Lung (tissue), 11 donors: ENCODE measurements at regions not wholly inside any gene's neighbourhood (a gene's known extent, or its start where the extent isn't known, plus 50 kb on each side); places are given as distances from the start of the nearest gene placed in this dataset.

Experiments used
- ATAC-seq: fragments of 200-7000 bp; cut with Tn5 transposase; one replicate; pipeline ENCODE4 v1.9.1; 2020; ENCODE audit warnings: moderate number of reproducible peaks; ENCODE audit not compliant: insufficient read depth, low FRiP score
- DNase-seq, 3 donors: peaks; one replicate each; pipeline ENCODE4 v3.0.0-alpha.2; 2013 to 2017
- H3K27ac ChIP-seq, 2 donors: one replicate each; pipeline ENCODE4 v1.5.1; 2013; ENCODE audit warnings: mild to moderate bottlenecking in 2 of 2, moderate library complexity in 2 of 2, control low read depth in 1 of 2, inconsistent platforms in 1 of 2, low read depth in 1 of 2, low read length in 1 of 2
- H3K27me3 ChIP-seq, 3 donors: one replicate each; pipeline ENCODE4 v1.5.1; 2013; ENCODE audit warnings: low read length in 2 of 3; ENCODE audit not compliant: control insufficient read depth in 3 of 3, insufficient read depth in 3 of 3
- H3K36me3 ChIP-seq, 4 donors: one replicate each; pipeline ENCODE4 v1.5.1; 2013; ENCODE audit warnings: low read length in 4 of 4, mild to moderate bottlenecking in 1 of 4, moderate library complexity in 1 of 4; ENCODE audit not compliant: control insufficient read depth in 4 of 4, insufficient read depth in 4 of 4
- H3K4me1 ChIP-seq, 5 donors: one replicate each; pipeline ENCODE4 v1.5.1; 2013; ENCODE audit warnings: low read length in 5 of 5, mild to moderate bottlenecking in 2 of 5, moderate library complexity in 1 of 5; ENCODE audit not compliant: control insufficient read depth in 5 of 5, insufficient read depth in 5 of 5
- H3K4me3 ChIP-seq: one replicate; pipeline ENCODE4 v1.5.1; 2013; ENCODE audit warnings: mild to moderate bottlenecking, control low read depth, moderate library complexity
- H3K9ac ChIP-seq, 2 donors: one replicate each; pipeline ENCODE4 v1.5.1; 2013; ENCODE audit warnings: low read length in 2 of 2, control low read depth in 1 of 2; ENCODE audit not compliant: insufficient read depth in 1 of 2
- H3K9me3 ChIP-seq, 4 donors: one replicate each; pipeline ENCODE4 v1.5.1; 2013; ENCODE audit warnings: low read length in 3 of 4, mild to moderate bottlenecking in 1 of 4, moderate library complexity in 1 of 4; ENCODE audit not compliant: control insufficient read depth in 4 of 4, insufficient read depth in 3 of 4
- WGBS, 2 donors: extraction: QIAGEN DNeasy Blood & Tissue Kit; methylation state at CpG; one replicate each; pipeline ENCODE4 v1.1.7; 2013; 5-methylcytosine and 5-hydroxymethylcytosine counted together
- TF ChIP-seq, protein P1 (sequence below): IDR thresholded peaks from 2 replicates; pipeline ENCODE4 v1.5.1; 2012; ENCODE audit warnings: mild to moderate bottlenecking; ENCODE audit errors: control extremely low read depth, extremely low read depth
- donor health status: control.
- donor health status: control.
- donor health status: Bipolar disorder and iron deficiency.
- donor health status: healthy.
- donor health status: DM: yes; HTN: yes; CAD: no.

DNA sequence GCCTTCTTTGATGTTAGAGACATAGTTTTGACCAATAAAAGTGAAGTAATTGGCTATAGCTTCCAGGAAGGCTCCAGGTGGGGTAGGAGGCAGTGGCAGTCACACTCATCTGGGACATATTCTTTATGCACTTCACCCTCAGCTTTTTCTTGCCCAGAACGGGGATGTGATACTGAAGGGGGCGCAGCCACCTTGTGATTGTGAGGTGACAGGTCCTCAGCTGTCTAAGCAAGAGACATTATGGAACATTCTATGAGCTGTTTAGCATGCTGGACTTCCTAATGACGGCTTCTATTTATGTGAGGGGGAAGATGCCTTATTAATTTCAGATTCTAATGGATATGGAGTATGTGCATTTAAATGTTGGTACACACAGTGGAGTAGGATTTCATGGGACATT is 151.3 kb upstream of the ZFP64 start:
- ATAC-seq: no peak
- Histone ChIP-seq H3K27ac (no peak overlapping the region), H3K9me3 (peaks cover 0 to 2% (median 1%) of the 10 kb centered on the region in 4 donors), H3K36me3 (no peaks in the 10 kb centered on the region), H3K9ac (no peak overlapping the region), H3K27me3 (no peaks in the 10 kb centered on the region), H3K4me3 (no peak overlapping the region), H3K4me1 (peaks cover 0 to 4% (median 0%) of the 10 kb centered on the region in 5 donors)
- WGBS, 2 donors: 80 to 92% methylated on average over 3 of the region's 3 CpGs
- DNase-seq: no peak
- TF ChIP-seq, protein P1, sequence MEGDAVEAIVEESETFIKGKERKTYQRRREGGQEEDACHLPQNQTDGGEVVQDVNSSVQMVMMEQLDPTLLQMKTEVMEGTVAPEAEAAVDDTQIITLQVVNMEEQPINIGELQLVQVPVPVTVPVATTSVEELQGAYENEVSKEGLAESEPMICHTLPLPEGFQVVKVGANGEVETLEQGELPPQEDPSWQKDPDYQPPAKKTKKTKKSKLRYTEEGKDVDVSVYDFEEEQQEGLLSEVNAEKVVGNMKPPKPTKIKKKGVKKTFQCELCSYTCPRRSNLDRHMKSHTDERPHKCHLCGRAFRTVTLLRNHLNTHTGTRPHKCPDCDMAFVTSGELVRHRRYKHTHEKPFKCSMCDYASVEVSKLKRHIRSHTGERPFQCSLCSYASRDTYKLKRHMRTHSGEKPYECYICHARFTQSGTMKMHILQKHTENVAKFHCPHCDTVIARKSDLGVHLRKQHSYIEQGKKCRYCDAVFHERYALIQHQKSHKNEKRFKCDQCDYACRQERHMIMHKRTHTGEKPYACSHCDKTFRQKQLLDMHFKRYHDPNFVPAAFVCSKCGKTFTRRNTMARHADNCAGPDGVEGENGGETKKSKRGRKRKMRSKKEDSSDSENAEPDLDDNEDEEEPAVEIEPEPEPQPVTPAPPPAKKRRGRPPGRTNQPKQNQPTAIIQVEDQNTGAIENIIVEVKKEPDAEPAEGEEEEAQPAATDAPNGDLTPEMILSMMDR: no peak

DNA sequence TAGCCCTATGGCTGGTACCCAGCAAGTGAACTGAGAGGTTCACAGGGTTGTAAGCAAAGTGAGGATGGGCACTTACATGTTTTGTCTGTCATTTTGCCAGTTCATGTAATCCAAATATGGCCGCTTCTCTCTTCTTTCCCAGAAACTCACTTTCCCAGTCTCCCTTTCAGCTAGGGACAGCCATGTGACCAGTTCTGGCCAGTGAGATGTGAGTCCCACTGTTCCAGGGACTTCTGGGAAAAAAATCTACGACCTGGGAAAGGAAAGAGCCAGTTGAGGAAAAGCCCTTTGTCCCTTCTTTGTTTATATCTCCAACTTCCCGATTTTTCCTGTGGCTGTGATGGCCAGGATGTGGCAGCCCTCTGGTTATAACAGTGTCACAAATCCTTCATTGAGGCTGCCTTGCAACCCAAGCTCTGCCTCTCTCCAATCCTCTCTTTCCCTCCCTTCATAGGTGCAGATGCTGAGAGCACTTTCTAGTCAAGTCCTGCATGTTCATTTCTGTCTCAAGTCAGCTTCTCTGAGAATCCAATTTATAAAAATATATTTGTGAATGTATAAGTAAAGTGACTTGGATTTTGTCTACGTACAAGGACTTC is 148.6 kb upstream of the ZFP64 start:
- Histone ChIP-seq H3K9me3 (peaks cover 0 to 5% (median 1%) of the 10 kb centered on the region in 4 donors), H3K4me3 (no peak overlapping the region), H3K27ac (no peak overlapping the region), H3K36me3 (no peaks in the 10 kb centered on the region), H3K27me3 (no peaks in the 10 kb centered on the region), H3K9ac (no peak overlapping the region), H3K4me1 (no peaks in the 10 kb centered on the region)
- WGBS, 2 donors: 60 to 71% methylated on average over 4 of the region's 4 CpGs
- no peak for DNase-seq
- TF ChIP-seq, protein P1: no peak
- ATAC-seq: no peak

DNA sequence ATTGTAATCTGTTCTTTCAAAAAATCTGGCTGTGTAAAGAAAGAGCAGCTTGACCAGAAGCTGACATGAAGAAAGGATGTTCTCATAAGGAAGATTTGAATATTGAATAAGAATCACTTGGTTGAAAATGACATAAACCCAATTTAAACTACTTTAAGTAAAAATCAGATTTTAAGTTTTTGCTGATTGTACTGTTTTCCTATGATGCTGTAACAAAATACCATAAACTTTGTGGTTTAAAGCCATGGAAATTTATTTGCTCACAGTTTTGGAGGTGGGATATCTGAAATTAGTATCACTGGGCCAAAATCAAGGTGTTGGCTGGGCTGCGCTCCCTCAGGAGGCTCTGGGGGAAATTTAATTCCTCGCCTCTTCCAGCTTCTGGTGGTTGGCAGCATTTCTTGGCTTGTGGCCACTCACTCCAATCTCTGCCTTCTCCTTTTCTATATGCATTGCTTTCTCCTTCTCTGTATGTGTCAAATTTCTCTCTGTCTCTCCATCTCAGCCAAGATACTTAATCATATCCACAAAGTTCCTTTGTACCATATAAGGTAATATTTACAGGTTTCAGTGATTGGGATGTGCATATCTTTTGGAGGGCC is 141.2 kb upstream of the ZFP64 start:
- Histone ChIP-seq H3K27me3 (no peaks in the 10 kb centered on the region), H3K36me3 (no peaks in the 10 kb centered on the region), H3K4me1 (no peaks in the 10 kb centered on the region), H3K9me3 (peaks cover 0 to 4% (median 1%) of the 10 kb centered on the region in 4 donors), H3K27ac (no peak overlapping the region), H3K9ac (no peak overlapping the region), H3K4me3 (no peak overlapping the region)
- ATAC-seq: no peak
- no peak for DNase-seq
- 86 to 98% methylated on average over 2 of the region's 2 CpGs for WGBS, 2 donors
- TF ChIP-seq, protein P1: no peak
